ENCODE measurements at regions not wholly inside any gene's neighbourhood (a gene's known extent, or its start where the extent isn't known, plus 50 kb on each side); places are given as distances from the start of the nearest gene placed in this dataset.

- Histone ChIP-seq H3K9me3 (no peaks in the 10 kb centered on the region), H3K4me3 (no peak overlapping the region), H3K27ac (no peak overlapping the region), H3K4me1 (ENCODE audit: insufficient read depth) (no peaks in the 10 kb centered on the region), H3K27me3 (no peaks in the 10 kb centered on the region), H3K36me3 (no peaks in the 10 kb centered on the region)
- 85 to 89% (median 86%) methylated on average over 2 of the region's 2 CpGs for WGBS, 3 donors
- DNase-seq, result no peak
- intact Hi-C loops (cut with DNase I), result no loop called here
- TF ChIP-seq EP300 (IDR thresholded peaks at IDR 0.05) (no peak), CTCF (IDR thresholded peaks at IDR 0.05) (no peak), POLR2A (IDR thresholded peaks at IDR 0.05) (no peak)
Measured at GRCh38 chr5:29587832-29588231, 1605.7 kb upstream of the CDH6 start.

GRCh38 chr5:29568028-29568427 is 1625.5 kb upstream of the CDH6 start:
- 48 to 62% (median 49%) methylated on average over 2 of the region's 2 CpGs for WGBS, 3 donors
- Histone ChIP-seq H3K36me3 (no peaks in the 10 kb centered on the region), H3K4me1 (ENCODE audit: insufficient read depth) (no peaks in the 10 kb centered on the region), H3K27me3 (no peaks in the 10 kb centered on the region), H3K27ac (no peak overlapping the region), H3K4me3 (no peak overlapping the region), H3K9me3 (no peaks in the 10 kb centered on the region)
- intact Hi-C loops (cut with DNase I), result no loop called here
- TF ChIP-seq CTCF (IDR thresholded peaks at IDR 0.05), result no peak
- no peak for TF ChIP-seq EP300 (IDR thresholded peaks at IDR 0.05)
- no peak for TF ChIP-seq POLR2A (IDR thresholded peaks at IDR 0.05)
- no peak for DNase-seq

GRCh38 chr5:29561564-29561963 is 1631.9 kb upstream of the CDH6 start:
- DNase-seq, result no peak
- Histone ChIP-seq H3K4me3 (no peak overlapping the region), H3K36me3 (no peaks in the 10 kb centered on the region), H3K27ac (no peak overlapping the region), H3K27me3 (no peaks in the 10 kb centered on the region), H3K9me3 (no peaks in the 10 kb centered on the region), H3K4me1 (ENCODE audit: insufficient read depth) (no peaks in the 10 kb centered on the region)
- no peak for TF ChIP-seq POLR2A (IDR thresholded peaks at IDR 0.05)
- TF ChIP-seq CTCF (IDR thresholded peaks at IDR 0.05), result no peak
- no peak for TF ChIP-seq EP300 (IDR thresholded peaks at IDR 0.05)
- WGBS, 3 donors, result 37 to 42% (median 38%) methylated on average over 4 of the region's 4 CpGs
- intact Hi-C loops (cut with DNase I), result no loop called here

- H3K27ac ChIP-seq, result no peak overlapping the region
- no peak overlapping the region for H3K4me3 ChIP-seq
- no peak for TF ChIP-seq POLR2A (IDR thresholded peaks at IDR 0.05)
- TF ChIP-seq CTCF (IDR thresholded peaks at IDR 0.05), result no peak
- TF ChIP-seq EP300 (IDR thresholded peaks at IDR 0.05), result no peak
- intact Hi-C loops (cut with DNase I), result no loop called here
- DNase-seq, result no peak
- H3K27me3 ChIP-seq, result no peaks in the 10 kb centered on the region
- WGBS, 3 donors, result 24 to 42% (median 41%) methylated on average over 2 of the region's 2 CpGs
- H3K36me3 ChIP-seq, result no peaks in the 10 kb centered on the region
- no peaks in the 10 kb centered on the region for H3K4me1 ChIP-seq (ENCODE audit: insufficient read depth)
- H3K9me3 ChIP-seq, result no peaks in the 10 kb centered on the region
Measured at GRCh38 chr5:29550523-29550922, 1643.0 kb upstream of the CDH6 start.

GRCh38 chr5:29548262-29548661 is 1645.2 kb upstream of the CDH6 start:
- no peaks in the 10 kb centered on the region for H3K27me3 ChIP-seq
- H3K27ac ChIP-seq, result no peak overlapping the region
- intact Hi-C loops (cut with DNase I), result no loop called here
- DNase-seq, result no peak
- H3K4me3 ChIP-seq, result no peak overlapping the region
- no peak for TF ChIP-seq CTCF (IDR thresholded peaks at IDR 0.05)
- TF ChIP-seq POLR2A (IDR thresholded peaks at IDR 0.05), result no peak
- TF ChIP-seq EP300 (IDR thresholded peaks at IDR 0.05), result no peak
- H3K9me3 ChIP-seq, result no peaks in the 10 kb centered on the region
- H3K4me1 ChIP-seq (ENCODE audit: insufficient read depth), result no peaks in the 10 kb centered on the region
- H3K36me3 ChIP-seq, result no peaks in the 10 kb centered on the region
- WGBS, 3 donors, result 87 to 96% (median 91%) methylated on average over 7 of the region's 7 CpGs

All from ovary (tissue), 7 donors.